GM12878 (cell line): ENCODE measurements at regions not wholly inside any gene's neighbourhood (a gene's known extent, or its start where the extent isn't known, plus 50 kb on each side); places are given as distances from the start of the nearest gene placed in this dataset.

Experiments used
- ATAC-seq: fragments of 200-7000 bp; cut with Tn5 transposase; 3 replicates; pipeline ENCODE4 v1.9.1; 2020; ENCODE audit warnings: mild to moderate bottlenecking, moderate library complexity
- BruUV-seq: library from RNA; stranded (reverse); fragments of 400-500 nt; replicated peaks from 2 replicates; lab custom pipeline; 2021; lab: Mats Ljungman, UMichigan
- CTCF ChIA-PET: fragments of 300-600 bp; sonication (Branson Sonifier 250); formaldehyde crosslinking; extraction: SDS; loops from one replicate; lab custom pipeline; 2021; ENCODE audit warnings: inconsistent platforms; lab: Yijun Ruan, JAX
- POLR2A ChIA-PET: fragments of 350-600 bp; formaldehyde crosslinking; extraction: SDS; loops from one replicate; lab custom pipeline; 2021; ENCODE audit warnings: inconsistent platforms; lab: Charles Lee
- RAD21 ChIA-PET: fragments of 300-600 bp; sonication (Branson Sonifier 250); formaldehyde crosslinking; loops from one replicate; lab custom pipeline; 2023; ENCODE audit warnings: antibody characterized with exemption; ENCODE audit not compliant: unreplicated experiment; lab: Charles Lee
- SMC1A ChIA-PET: fragments of 300-600 bp; sonication (Branson Sonifier 250); formaldehyde crosslinking; loops from one replicate; lab custom pipeline; 2023; ENCODE audit not compliant: unreplicated experiment, uncharacterized antibody; lab: Charles Lee
- DNase-seq: peaks from one replicate; pipeline ENCODE4 v3.0.0-alpha.2; 2011; ENCODE audit warnings: low read depth, low spot score
- FAIRE-seq: peaks from 3 replicates; lab custom pipeline; 2011; peaks lifted over from hg19 to GRCh38; lab: Jason Lieb, UNC
- H2AFZ ChIP-seq: 2 replicates; pipeline ENCODE4 v1.6.0; 2011; ENCODE audit warnings: low read depth, low read length, control low read depth; ENCODE audit not compliant: control insufficient read depth
- H3K27ac ChIP-seq: 2 replicates; pipeline ENCODE4 v1.5.1; 2011; ENCODE audit warnings: control low read depth; ENCODE audit not compliant: control insufficient read depth, insufficient read depth
- H3K27me3 ChIP-seq, 2 experiments: replicated peaks in 1 of 2; 2 replicates each; pipeline versions ENCODE4 v1.6.0 to v1.6.1; 2011; ENCODE audit warnings: low read length in 1 of 2; ENCODE audit not compliant: control insufficient read depth in 2 of 2, insufficient read depth in 2 of 2
- H3K36me3 ChIP-seq, 2 experiments: 2 replicates each; pipeline ENCODE4 v1.5.1; 2011; ENCODE audit warnings: low read length in 1 of 2; ENCODE audit not compliant: control insufficient read depth in 2 of 2, insufficient read depth in 2 of 2
- H3K4me1 ChIP-seq: 2 replicates; pipeline ENCODE4 v1.6.1; 2011; ENCODE audit warnings: mild to moderate bottlenecking, low read length, moderate library complexity, mixed read lengths; ENCODE audit not compliant: control insufficient read depth, insufficient read depth
- H3K4me2 ChIP-seq: 2 replicates; pipeline ENCODE4 v1.6.0; 2011; ENCODE audit warnings: control low read depth; ENCODE audit not compliant: control insufficient read depth, insufficient read depth
- H3K4me3 ChIP-seq: fragments of 200-600 bp; sonication (generic); 2 replicates; pipeline ENCODE4 v1.5.1; 2016
- H3K79me2 ChIP-seq: 2 replicates; pipeline ENCODE4 v1.6.0; 2011; ENCODE audit warnings: low read length; ENCODE audit not compliant: control insufficient read depth, insufficient read depth
- H3K9ac ChIP-seq: 2 replicates; pipeline ENCODE4 v1.8.0; 2011; ENCODE audit warnings: low read length, control low read depth, mixed read lengths; ENCODE audit not compliant: control insufficient read depth, insufficient read depth
- H3K9me3 ChIP-seq: replicated peaks from 3 replicates; pipeline ENCODE4 v1.5.1; 2011; ENCODE audit warnings: mild to moderate bottlenecking, low read length; ENCODE audit not compliant: control insufficient read depth, insufficient read depth
- H4K20me1 ChIP-seq: 2 replicates; pipeline ENCODE4 v1.6.0; 2011; ENCODE audit not compliant: control insufficient read depth, insufficient read depth
- CBX5 ChIP-seq: sonication (generic); IDR thresholded peaks from 2 replicates; pipeline ENCODE4 v1.6.1; 2016; ENCODE audit warnings: low read depth, moderate library complexity, mild to moderate bottlenecking, inconsistent platforms
- CHD1 ChIP-seq: IDR thresholded peaks from 2 replicates; pipeline ENCODE4 v1.6.1; 2012; ENCODE audit warnings: low read depth, low read length, improper control_type of control experiment
- CTCF ChIP-seq, 3 experiments: IDR thresholded peaks in 2 of 3; conservative IDR thresholded peaks in 1 of 3; 2 replicates each; pipeline ENCODE4 v1.5.1; 2011; ENCODE audit warnings: low read depth in 3 of 3, low read length in 3 of 3, mild to moderate bottlenecking in 3 of 3, control low read depth in 2 of 3, moderate library complexity in 2 of 3, inconsistent platforms in 1 of 3, mixed read lengths in 1 of 3; ENCODE audit not compliant: control insufficient read depth in 2 of 3, insufficient read depth in 1 of 3; ENCODE audit errors: extremely low read depth in 1 of 3
- HDAC6 ChIP-seq: fragments of 200-600 bp; sonication (generic); IDR thresholded peaks from one replicate; pipeline ENCODE4 v1.8.0; 2017; ENCODE audit warnings: antibody characterized with exemption; ENCODE audit not compliant: unreplicated experiment
- IRF5 ChIP-seq: fragments of 450-650 bp; IDR thresholded peaks from 2 replicates; pipeline ENCODE4 v1.6.1; 2017; ENCODE audit warnings: borderline replicate concordance
- NFXL1 ChIP-seq: fragments of 450-650 bp; IDR thresholded peaks from 2 replicates; pipeline ENCODE4 v1.6.1; 2017; ENCODE audit warnings: antibody characterized with exemption, mild to moderate bottlenecking, borderline replicate concordance
- NFYA ChIP-seq: IDR thresholded peaks from 2 replicates; pipeline ENCODE4 v1.6.1; 2011; ENCODE audit warnings: low read depth, mild to moderate bottlenecking, low read length, improper control_type of control experiment, borderline replicate concordance
- POLR2AphosphoS5 ChIP-seq: IDR thresholded peaks from 2 replicates; pipeline ENCODE4 v1.6.1; 2011; ENCODE audit warnings: mild to moderate bottlenecking, low read length, inconsistent platforms
- STAT1 ChIP-seq: fragments of 450-650 bp; conservative IDR thresholded peaks from 2 replicates; pipeline ENCODE4 v1.6.1; 2014; ENCODE audit warnings: antibody characterized with exemption, mild to moderate bottlenecking
- SUPT20H ChIP-seq: IDR thresholded peaks from 2 replicates; pipeline ENCODE4 v1.6.1; 2011; ENCODE audit warnings: low read depth, mild to moderate bottlenecking, low read length, moderate library complexity, borderline replicate concordance; ENCODE audit not compliant: control insufficient read depth
- ZNF384 ChIP-seq: IDR thresholded peaks from 2 replicates; pipeline ENCODE4 v1.6.1; 2012; ENCODE audit warnings: low read depth, mild to moderate bottlenecking, low read length, improper control_type of control experiment, borderline replicate concordance
- WGBS: methylation state at CpG from one replicate; pipeline ENCODE4 v1.1.6; 2016; ENCODE audit warnings: low lambda C conversion rate; ENCODE audit not compliant: insufficient replicate concordance, insufficient coverage; ENCODE audit errors: missing lambda C conversion rate; 5-methylcytosine and 5-hydroxymethylcytosine counted together
- in situ Hi-C: fragments of 300-500 bp; cut with MboI; formaldehyde crosslinking; loops from 9 replicates; pipeline ENCODE4 v1.14.3; 2018; ENCODE audit warnings: mixed read lengths
- intact Hi-C: fragments of 100-400 bp; cut with micrococcal nuclease; formaldehyde crosslinking; loops from one replicate; pipeline ENCODE4 v1.14.2; 2022; ENCODE audit not compliant: unreplicated experiment

- H3K27ac ChIP-seq, result no peak overlapping the region
- TF ChIP-seq HDAC6, result no peak
- TF ChIP-seq NFXL1, result no peak
- no peak for TF ChIP-seq SUPT20H
- no peak for TF ChIP-seq CHD1
- TF ChIP-seq NFYA, result no peak
- no peak for TF ChIP-seq STAT1
- TF ChIP-seq POLR2AphosphoS5, result no peak
- TF ChIP-seq CTCF (IDR thresholded peaks at IDR 0.05 in 2 of 3, conservative IDR thresholded peaks at IDR 0.05 in 1 of 3; ENCODE audit: control insufficient read depth in 2 of 3, extremely low read depth in 1 of 3, insufficient read depth in 1 of 3, low read depth in 3 of 3, low read length in 3 of 3), result no peak
- no peak for TF ChIP-seq ZNF384
- no peak for TF ChIP-seq IRF5
- TF ChIP-seq CBX5, result no peak
- TF ChIP-seq, all 136 proteins: peak for 0
- H3K9me3 ChIP-seq, result no peaks in the 10 kb centered on the region
- ChIA-PET SMC1A (no interaction called here), RAD21 (no interaction called here), CTCF (no interaction called here), POLR2A (no interaction called here)
- ATAC-seq (no peak), FAIRE-seq (no peak), DNase-seq (no peak)
- H3K4me3 ChIP-seq, result no peak overlapping the region
- no peak overlapping the region for H2AFZ ChIP-seq
- in situ Hi-C loops, result no loop called here
- WGBS, result 41% methylated on average over 6 of the region's 6 CpGs
- BruUV-seq, result no TSS peak
- no peaks in the 10 kb centered on the region for H4K20me1 ChIP-seq
- no peaks in the 10 kb centered on the region for H3K4me1 ChIP-seq
- no peak overlapping the region for H3K9ac ChIP-seq
- H3K36me3 ChIP-seq, result no peaks in the 10 kb centered on the region
- intact Hi-C loops, result no loop called here
- no peaks in the 10 kb centered on the region for H3K79me2 ChIP-seq
- no peaks in the 10 kb centered on the region for H3K27me3 ChIP-seq
- H3K4me2 ChIP-seq, result no peak overlapping the region
Observed at GRCh38 chr6:71082033-71082650, 125.3 kb upstream of the B3GAT2 start.
